Endothelial cell of umbilical vein (primary cell): ENCODE measurements at regions not wholly inside any gene's neighbourhood (a gene's known extent, or its start where the extent isn't known, plus 50 kb on each side); places are given as distances from the start of the nearest gene placed in this dataset.
A peak's percentile ranks its signal among the peaks of the same experiment; 100 is the strongest.

Experiments used
- BruUV-seq: library from RNA; stranded (reverse); fragments of 400-500 nt; replicated peaks from 2 replicates; lab custom pipeline; 2021; lab: Mats Ljungman, UMichigan
- CTCF ChIA-PET: fragments of 300-600, 350-600 bp; sonication (Branson Sonifier 250); formaldehyde crosslinking; loops from one replicate; lab custom pipeline; 2021; ENCODE audit warnings: antibody characterized with exemption, inconsistent platforms; lab: Charles Lee
- POLR2A ChIA-PET: fragments of 300-600, 350-600 bp; sonication (Branson Sonifier 250); formaldehyde crosslinking; loops from one replicate; lab custom pipeline; 2021; ENCODE audit warnings: antibody characterized with exemption, inconsistent platforms; lab: Charles Lee
- DNase-seq: peaks from one replicate; pipeline ENCODE4 v3.0.0-alpha.2; 2011; ENCODE audit warnings: low read depth, low spot score
- FAIRE-seq: peaks from 2 replicates; lab custom pipeline; 2011; peaks lifted over from hg19 to GRCh38; lab: Jason Lieb, UNC
- H2AFZ ChIP-seq: 2 replicates; pipeline ENCODE4 v1.6.0; 2012; ENCODE audit warnings: low read depth, low read length, control low read depth, inconsistent platforms
- H3K27ac ChIP-seq: 2 replicates; pipeline ENCODE4 v1.5.1; 2011; ENCODE audit warnings: low read depth, mild to moderate bottlenecking, control low read depth, low read length, moderate library complexity; ENCODE audit not compliant: insufficient read depth
- H3K27me3 ChIP-seq, 2 experiments: 2 replicates each; pipeline versions ENCODE4 v1.6.0 to v1.6.1; 2011; ENCODE audit warnings: low read length in 2 of 2, mixed read lengths in 1 of 2; ENCODE audit not compliant: control insufficient read depth in 2 of 2, insufficient read depth in 2 of 2
- H3K36me3 ChIP-seq, 2 experiments: 2 replicates in 1 of 2; 3 replicates in 1 of 2; pipeline ENCODE4 v1.5.1; 2011; ENCODE audit warnings: low read length in 2 of 2, mild to moderate bottlenecking in 1 of 2, moderate library complexity in 1 of 2; ENCODE audit not compliant: control insufficient read depth in 2 of 2, insufficient read depth in 2 of 2; ENCODE audit errors: extremely low read depth in 1 of 2
- H3K4me1 ChIP-seq: 3 replicates; pipeline ENCODE4 v1.5.1; 2011; ENCODE audit warnings: mild to moderate bottlenecking, low read length; ENCODE audit not compliant: control insufficient read depth, insufficient read depth; ENCODE audit errors: extremely low read depth
- H3K4me2 ChIP-seq: 2 replicates; pipeline ENCODE4 v1.6.1; 2011; ENCODE audit warnings: low read length, control low read depth, mixed read lengths; ENCODE audit not compliant: insufficient read depth
- H3K4me3 ChIP-seq, 3 experiments: fragments of 200-600 bp in 1 of 3; sonication (generic), shearing (Covaris generic) in 1 of 3; replicated peaks in 1 of 3; 2 replicates each; pipeline ENCODE4 v1.5.1; 2011 to 2016; ENCODE audit warnings: control low read depth in 3 of 3, low read length in 3 of 3, mild to moderate bottlenecking in 2 of 3, inconsistent platforms in 1 of 3, low read depth in 1 of 3, moderate library complexity in 1 of 3; ENCODE audit not compliant: insufficient read depth in 1 of 3
- H3K79me2 ChIP-seq: 2 replicates; pipeline ENCODE4 v1.6.0; 2012; ENCODE audit warnings: low read length, inconsistent platforms; ENCODE audit not compliant: control insufficient read depth, insufficient read depth
- H3K9ac ChIP-seq: replicated peaks from 2 replicates; pipeline ENCODE3; 2011; ENCODE audit warnings: low read length, control low read depth; ENCODE audit not compliant: insufficient read depth; ENCODE audit errors: extremely low read depth
- H3K9me1 ChIP-seq: replicated peaks from 3 replicates; pipeline ENCODE4 v1.6.0; 2011; ENCODE audit warnings: mild to moderate bottlenecking, low read length; ENCODE audit not compliant: control insufficient read depth, insufficient read depth; ENCODE audit errors: extremely low read depth
- H3K9me3 ChIP-seq: replicated peaks from 2 replicates; pipeline ENCODE4 v1.5.1; 2012; ENCODE audit warnings: low read length, inconsistent platforms; ENCODE audit not compliant: control insufficient read depth, insufficient read depth
- H4K20me1 ChIP-seq: replicated peaks from 2 replicates; pipeline ENCODE3; 2011; ENCODE audit warnings: mild to moderate bottlenecking, low read length; ENCODE audit not compliant: control insufficient read depth, insufficient read depth; ENCODE audit errors: extremely low read depth
- EZH2 ChIP-seq: IDR thresholded peaks from 2 replicates; pipeline ENCODE4 v1.6.1; 2012; ENCODE audit warnings: borderline replicate concordance, low read depth, mild to moderate bottlenecking, moderate library complexity, low read length, inconsistent platforms; ENCODE audit not compliant: severe bottlenecking
- FOS ChIP-seq: IDR thresholded peaks from 2 replicates; pipeline ENCODE4 v1.6.1; 2011; ENCODE audit warnings: mild to moderate bottlenecking, low read length, moderate library complexity, borderline replicate concordance; ENCODE audit not compliant: insufficient read depth
- GATA2 ChIP-seq: IDR thresholded peaks from 2 replicates; pipeline ENCODE4 v1.7.0; 2011; ENCODE audit warnings: low read depth, mild to moderate bottlenecking, moderate library complexity, mixed read lengths, low read length; ENCODE audit not compliant: insufficient read length, insufficient read depth
- JUN ChIP-seq: IDR thresholded peaks from 2 replicates; pipeline ENCODE4 v1.6.1; 2011; ENCODE audit warnings: borderline replicate concordance, low read depth; ENCODE audit not compliant: insufficient read length, insufficient read depth
- MYC ChIP-seq: IDR thresholded peaks from one replicate; pipeline ENCODE4 v1.6.1; 2011; ENCODE audit warnings: mild to moderate bottlenecking, low read depth, low read length
- POLR2A ChIP-seq: IDR thresholded peaks from 2 replicates; pipeline ENCODE4 v1.6.1; 2012; ENCODE audit warnings: low read depth, mild to moderate bottlenecking, control low read depth, low read length
- POLR2AphosphoS5 ChIP-seq: IDR thresholded peaks from 2 replicates; pipeline ENCODE4 v1.6.1; 2012; ENCODE audit warnings: low read depth, mild to moderate bottlenecking, control low read depth, low read length, moderate library complexity; ENCODE audit not compliant: insufficient read depth
- dilution Hi-C: fragments of 300-500 bp; cut with MboI; formaldehyde crosslinking; loops from one replicate; pipeline ENCODE4 v1.15.0; 2019; ENCODE audit warnings: low sequenced_read_pairs; ENCODE audit not compliant: extremely low pct_ligation_motif_present
- intact Hi-C: fragments of 100-400 bp; cut with micrococcal nuclease; formaldehyde crosslinking; loops from one replicate; pipeline ENCODE4 v1.10.0; 2022
- TF ChIP-seq, protein P1 (sequence below): IDR thresholded peaks from 2 replicates; pipeline ENCODE4 v1.6.1; 2011; ENCODE audit not compliant: insufficient read depth, insufficient read length
- TF ChIP-seq, protein P2 (sequence below), 2 donors: IDR thresholded peaks; 1 replicate in 1 of 2; 2 replicates in 1 of 2; pipeline ENCODE4 v1.5.1; 2011; ENCODE audit warnings: low read length in 2 of 2, mild to moderate bottlenecking in 2 of 2, moderate library complexity in 2 of 2, control low read depth in 1 of 2, inconsistent platforms in 1 of 2, low read depth in 1 of 2; ENCODE audit not compliant: insufficient read depth in 1 of 2; ENCODE audit errors: extremely low read depth in 1 of 2

DNA sequence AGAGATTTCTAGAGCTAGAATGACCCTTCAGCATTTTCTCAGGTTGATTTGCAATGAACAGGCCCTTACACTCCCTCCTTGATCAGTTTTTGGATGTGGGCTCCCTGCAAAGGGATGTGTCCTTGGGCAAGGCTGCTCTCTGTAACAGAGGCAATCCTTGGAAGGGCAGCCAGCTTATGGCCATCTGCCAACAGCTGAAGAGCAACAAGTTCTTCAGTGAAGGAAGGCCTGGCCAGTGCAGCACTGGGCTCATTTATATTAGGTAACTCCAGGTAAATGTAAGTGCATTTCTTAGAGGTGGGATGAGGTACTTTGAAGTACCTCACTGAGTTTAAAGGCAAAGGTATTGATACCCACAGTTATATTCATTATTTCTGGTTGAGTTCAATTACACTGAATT, 114.3 kb upstream of the KCNJ16 start:
- H3K9me3 ChIP-seq, result no peaks in the 10 kb centered on the region
- intact Hi-C loops (no loop called here), dilution Hi-C loops (no loop called here)
- TF ChIP-seq GATA2, result no peak
- H3K9me1 ChIP-seq, result no peaks in the 10 kb centered on the region
- H3K4me3 ChIP-seq, result no peak overlapping the region
- H3K27me3 ChIP-seq, result no peaks in the 10 kb centered on the region
- H3K9ac ChIP-seq, result no peak overlapping the region
- no peak for FAIRE-seq
- ChIA-PET POLR2A (no interaction called here), CTCF (interaction anchor here (1.1 to 1.8 kb wide), 2 partner anchors 13 to 184 kb away, joined by 3 to 6 read pairs; no protein-coding TSS in a partner anchor)
- no peak for DNase-seq
- H2AFZ ChIP-seq, result no peak overlapping the region
- H4K20me1 ChIP-seq, result no peaks in the 10 kb centered on the region
- H3K4me1 ChIP-seq, result no peaks in the 10 kb centered on the region
- no peaks in the 10 kb centered on the region for H3K79me2 ChIP-seq
- H3K36me3 ChIP-seq, result no peaks in the 10 kb centered on the region
- no peak overlapping the region for H3K4me2 ChIP-seq
- no peak overlapping the region for H3K27ac ChIP-seq
- no TSS peak for BruUV-seq

DNA sequence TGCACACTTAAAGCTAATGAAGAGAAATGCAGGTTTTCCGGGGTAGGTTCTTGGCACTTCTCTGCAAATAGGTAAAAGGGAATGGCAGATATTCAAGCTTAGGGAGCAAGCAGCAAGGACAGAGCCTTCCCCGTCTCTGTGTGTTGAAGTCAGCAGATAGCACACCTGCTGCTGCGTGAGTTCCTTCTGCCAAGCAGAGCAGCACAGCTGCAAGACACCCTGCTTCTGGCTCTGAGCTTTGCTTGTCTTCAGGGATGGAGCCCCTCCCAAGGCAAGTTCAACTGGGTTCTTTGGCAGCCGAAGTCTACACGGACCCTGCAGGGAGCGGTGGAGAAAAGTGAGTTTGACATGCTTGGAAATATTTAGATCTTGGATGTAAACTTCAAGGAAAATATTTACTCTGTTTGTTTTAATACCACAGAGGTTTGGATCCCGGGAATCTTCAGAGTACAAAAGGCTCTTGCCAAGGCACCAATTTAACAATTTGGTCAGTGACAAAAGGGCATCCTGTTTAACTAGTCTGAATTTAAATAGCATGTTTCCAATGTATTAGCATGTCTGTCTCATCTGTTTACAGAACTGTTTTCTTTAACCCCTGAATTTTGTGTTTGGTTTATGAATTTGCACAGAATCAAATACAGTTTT, 113.4 kb upstream of the KCNJ16 start:
- no peak overlapping the region for H3K4me3 ChIP-seq
- no peaks in the 10 kb centered on the region for H3K27me3 ChIP-seq
- no peaks in the 10 kb centered on the region for H3K79me2 ChIP-seq
- BruUV-seq, result no TSS peak
- ChIA-PET POLR2A (no interaction called here), CTCF (interaction anchor here (1.8 kb wide), 1 partner anchor 183 kb away, joined by 6 read pairs; no protein-coding TSS in a partner anchor)
- H3K9me3 ChIP-seq, result no peaks in the 10 kb centered on the region
- no peak overlapping the region for H3K4me2 ChIP-seq
- FAIRE-seq, result no peak
- no peaks in the 10 kb centered on the region for H3K9me1 ChIP-seq
- DNase-seq, result peak; percentile 6
- H3K27ac ChIP-seq, result no peak overlapping the region
- H3K9ac ChIP-seq, result no peak overlapping the region
- H3K36me3 ChIP-seq, result no peaks in the 10 kb centered on the region
- no peaks in the 10 kb centered on the region for H4K20me1 ChIP-seq
- intact Hi-C loops (no loop called here), dilution Hi-C loops (no loop called here)
- H3K4me1 ChIP-seq, result no peaks in the 10 kb centered on the region
- no peak overlapping the region for H2AFZ ChIP-seq
- TF ChIP-seq FOS (no peak), JUN (no peak), GATA2 (no peak), POLR2AphosphoS5 (no peak), EZH2 (no peak), POLR2A (no peak), MYC (no peak)
- TF ChIP-seq, protein P1, sequence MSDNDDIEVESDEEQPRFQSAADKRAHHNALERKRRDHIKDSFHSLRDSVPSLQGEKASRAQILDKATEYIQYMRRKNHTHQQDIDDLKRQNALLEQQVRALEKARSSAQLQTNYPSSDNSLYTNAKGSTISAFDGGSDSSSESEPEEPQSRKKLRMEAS, result no peak
- TF ChIP-seq, protein P2, sequence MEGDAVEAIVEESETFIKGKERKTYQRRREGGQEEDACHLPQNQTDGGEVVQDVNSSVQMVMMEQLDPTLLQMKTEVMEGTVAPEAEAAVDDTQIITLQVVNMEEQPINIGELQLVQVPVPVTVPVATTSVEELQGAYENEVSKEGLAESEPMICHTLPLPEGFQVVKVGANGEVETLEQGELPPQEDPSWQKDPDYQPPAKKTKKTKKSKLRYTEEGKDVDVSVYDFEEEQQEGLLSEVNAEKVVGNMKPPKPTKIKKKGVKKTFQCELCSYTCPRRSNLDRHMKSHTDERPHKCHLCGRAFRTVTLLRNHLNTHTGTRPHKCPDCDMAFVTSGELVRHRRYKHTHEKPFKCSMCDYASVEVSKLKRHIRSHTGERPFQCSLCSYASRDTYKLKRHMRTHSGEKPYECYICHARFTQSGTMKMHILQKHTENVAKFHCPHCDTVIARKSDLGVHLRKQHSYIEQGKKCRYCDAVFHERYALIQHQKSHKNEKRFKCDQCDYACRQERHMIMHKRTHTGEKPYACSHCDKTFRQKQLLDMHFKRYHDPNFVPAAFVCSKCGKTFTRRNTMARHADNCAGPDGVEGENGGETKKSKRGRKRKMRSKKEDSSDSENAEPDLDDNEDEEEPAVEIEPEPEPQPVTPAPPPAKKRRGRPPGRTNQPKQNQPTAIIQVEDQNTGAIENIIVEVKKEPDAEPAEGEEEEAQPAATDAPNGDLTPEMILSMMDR (IDR thresholded peaks at IDR 0.05; ENCODE audit: extremely low read depth in 1 of 2, insufficient read depth in 1 of 2, low read depth in 1 of 2, low read length in 2 of 2), result no peak
